ENCODE measurements at regions not wholly inside any gene's neighbourhood (a gene's known extent, or its start where the extent isn't known, plus 50 kb on each side); places are given as distances from the start of the nearest gene placed in this dataset.

GRCh38 chr18:40447820-40448219 lies 1507.2 kb upstream of the PIK3C3 start:
- DNase-seq (ENCODE audit: low read depth) = no peak

- DNase-seq (ENCODE audit: low read depth) = no peak
Observed at GRCh38 chr18:40440088-40440487, 1514.9 kb upstream of the PIK3C3 start.

- no peak for DNase-seq (ENCODE audit: low read depth)
Observed at GRCh38 chr18:40437517-40437916, 1517.5 kb upstream of the PIK3C3 start.

- DNase-seq (ENCODE audit: low read depth) = no peak
Observed at GRCh38 chr18:40431071-40431985, 1523.7 kb upstream of the PIK3C3 start.

GRCh38 chr18:40423291-40423690 lies 1531.7 kb upstream of the PIK3C3 start:
- DNase-seq (ENCODE audit: low read depth) = no peak

- DNase-seq (ENCODE audit: low read depth) = no peak
Observed at GRCh38 chr18:40420675-40421074, 1534.4 kb upstream of the PIK3C3 start.

- no peak for DNase-seq (ENCODE audit: low read depth)
Observed at GRCh38 chr18:40417501-40417900, 1537.5 kb upstream of the PIK3C3 start.

GRCh38 chr18:40415821-40416220 lies 1539.2 kb upstream of the PIK3C3 start:
- DNase-seq (ENCODE audit: low read depth) = no peak

GRCh38 chr18:40415176-40415791 lies 1539.8 kb upstream of the PIK3C3 start:
- DNase-seq (ENCODE audit: low read depth) = no peak

- no peak for DNase-seq (ENCODE audit: low read depth)
Observed at GRCh38 chr18:40414155-40414754, 1540.8 kb upstream of the PIK3C3 start.

- DNase-seq (ENCODE audit: low read depth) = no peak
Observed at GRCh38 chr18:40413160-40413559, 1541.9 kb upstream of the PIK3C3 start.

GRCh38 chr18:40412410-40412809 lies 1542.6 kb upstream of the PIK3C3 start:
- no peak for DNase-seq (ENCODE audit: low read depth)

- DNase-seq (ENCODE audit: low read depth) = no peak
Observed at GRCh38 chr18:40407909-40408308, 1547.1 kb upstream of the PIK3C3 start.

- no peak for DNase-seq (ENCODE audit: low read depth)
Observed at GRCh38 chr18:40404284-40404683, 1550.8 kb upstream of the PIK3C3 start.

- no peak for DNase-seq (ENCODE audit: low read depth)
Observed at GRCh38 chr18:40402052-40402451, 1553.0 kb upstream of the PIK3C3 start.

GRCh38 chr18:40388121-40388520 lies 1566.9 kb upstream of the PIK3C3 start:
- no peak for DNase-seq (ENCODE audit: low read depth)

- no peak for DNase-seq (ENCODE audit: low read depth)
Observed at GRCh38 chr18:40387130-40387787, 1567.8 kb upstream of the PIK3C3 start.

- DNase-seq (ENCODE audit: low read depth) = no peak
Observed at GRCh38 chr18:40382197-40382596, 1572.8 kb upstream of the PIK3C3 start.

GRCh38 chr18:40380686-40381439 lies 1574.2 kb upstream of the PIK3C3 start:
- DNase-seq (ENCODE audit: low read depth) = no peak

GRCh38 chr18:40375837-40376236 lies 1579.2 kb upstream of the PIK3C3 start:
- DNase-seq (ENCODE audit: low read depth) = no peak

GRCh38 chr18:40371673-40372072 lies 1583.4 kb upstream of the PIK3C3 start:
- no peak for DNase-seq (ENCODE audit: low read depth)

GRCh38 chr18:40367576-40367975 lies 1587.5 kb upstream of the PIK3C3 start:
- DNase-seq (ENCODE audit: low read depth) = no peak

Measured in RPMI7951 (cell line).